IMR-90 (cell line): ENCODE measurements at regions not wholly inside any gene's neighbourhood (a gene's known extent, or its start where the extent isn't known, plus 50 kb on each side); places are given as distances from the start of the nearest gene placed in this dataset.

ENCODE experiments used
- ATAC-seq: fragments of 200-7000 bp; cut with Tn5 transposase; 2 replicates; pipeline ENCODE4 v1.9.1; 2020; ENCODE audit warnings: low read depth, mild to moderate bottlenecking, moderate library complexity
- BruUV-seq: library from RNA; stranded (reverse); fragments of 400-500 nt; replicated peaks from 2 replicates; lab custom pipeline; 2021; lab: Mats Ljungman, UMichigan
- CTCF ChIA-PET: fragments of 300-600 bp; formaldehyde crosslinking; extraction: SDS; loops from one replicate; lab custom pipeline; 2021; ENCODE audit warnings: antibody characterized with exemption; lab: Yijun Ruan, JAX
- POLR2A ChIA-PET: fragments of 300-600 bp; sonication (Branson Sonifier 250); formaldehyde crosslinking; loops from one replicate; lab custom pipeline; 2022; ENCODE audit warnings: antibody characterized with exemption; ENCODE audit not compliant: unreplicated experiment; lab: Charles Lee
- DNase-seq: peaks from one replicate; pipeline ENCODE4 v3.0.0; 2013
- H2AFZ ChIP-seq: replicated peaks from 2 replicates; pipeline ENCODE3; 2013; ENCODE audit warnings: low read length, mild to moderate bottlenecking; ENCODE audit not compliant: poor library complexity
- H2AK5ac ChIP-seq: 2 replicates; pipeline ENCODE4 v1.6.1; 2013; ENCODE audit warnings: low read depth, low read length, inconsistent platforms
- H2AK9ac ChIP-seq: replicated peaks from 2 replicates; pipeline ENCODE3; 2013; ENCODE audit warnings: mild to moderate bottlenecking, low read depth, low read length, moderate library complexity; ENCODE audit not compliant: poor library complexity
- H2BK120ac ChIP-seq: 2 replicates; pipeline ENCODE4 v1.6.1; 2013; ENCODE audit warnings: low read depth, low read length, inconsistent platforms
- H2BK15ac ChIP-seq: 3 replicates; pipeline ENCODE4 v1.6.1; 2013; ENCODE audit warnings: low read depth, low read length, inconsistent platforms
- H2BK20ac ChIP-seq: 2 replicates; pipeline ENCODE4 v1.6.1; 2013; ENCODE audit warnings: low read depth, mild to moderate bottlenecking, inconsistent platforms, low read length, moderate library complexity
- H2BK5ac ChIP-seq: 2 replicates; pipeline ENCODE4 v1.6.1; 2013; ENCODE audit warnings: mild to moderate bottlenecking, low read depth, low read length, inconsistent platforms; ENCODE audit not compliant: poor library complexity, severe bottlenecking
- H3K14ac ChIP-seq: replicated peaks from 2 replicates; pipeline ENCODE4 v1.6.1; 2013; ENCODE audit warnings: low read depth, low read length, inconsistent platforms
- H3K18ac ChIP-seq: 2 replicates; pipeline ENCODE4 v1.6.1; 2013; ENCODE audit warnings: low read depth, low read length, control low read depth
- H3K23ac ChIP-seq: 2 replicates; pipeline ENCODE4 v1.6.1; 2013; ENCODE audit warnings: low read depth, low read length, inconsistent platforms
- H3K27ac ChIP-seq: 2 replicates; pipeline ENCODE4 v1.5.1; 2013; ENCODE audit warnings: mild to moderate bottlenecking, control low read depth, low read length; ENCODE audit not compliant: insufficient read depth
- H3K27me3 ChIP-seq: 2 replicates; pipeline ENCODE4 v1.6.1; 2013; ENCODE audit warnings: low read length; ENCODE audit not compliant: control insufficient read depth, insufficient read depth
- H3K36me3 ChIP-seq: 2 replicates; pipeline ENCODE4 v1.6.1; 2013; ENCODE audit warnings: low read length, mixed read lengths; ENCODE audit not compliant: control insufficient read depth, insufficient read depth
- H3K4ac ChIP-seq: 2 replicates; pipeline ENCODE4 v1.6.1; 2013; ENCODE audit warnings: low read depth, low read length, inconsistent platforms
- H3K4me1 ChIP-seq: 2 replicates; pipeline ENCODE4 v1.6.1; 2013; ENCODE audit warnings: low read length, mixed read lengths; ENCODE audit not compliant: control insufficient read depth, insufficient read depth
- H3K4me2 ChIP-seq: 2 replicates; pipeline ENCODE4 v1.6.1; 2013; ENCODE audit warnings: low read depth, mild to moderate bottlenecking, control low read depth, low read length, moderate library complexity
- H3K4me3 ChIP-seq: 2 replicates; pipeline ENCODE4 v1.5.1; 2013; ENCODE audit warnings: low read depth, mild to moderate bottlenecking, control low read depth, low read length, moderate library complexity; ENCODE audit not compliant: insufficient read depth
- H3K56ac ChIP-seq: 2 replicates; pipeline ENCODE4 v1.6.1; 2013; ENCODE audit warnings: low read length, inconsistent platforms; ENCODE audit not compliant: insufficient read depth; ENCODE audit errors: extremely low read depth
- H3K79me1 ChIP-seq, 2 experiments: 2 replicates each; pipeline ENCODE4 v1.6.1; 2013; ENCODE audit warnings: low read length in 2 of 2, inconsistent platforms in 1 of 2, low read depth in 1 of 2
- H3K9ac ChIP-seq: 2 replicates; pipeline ENCODE4 v1.6.1; 2013; ENCODE audit warnings: low read depth, low read length, control low read depth
- H3K9me1 ChIP-seq: 2 replicates; pipeline ENCODE4 v1.6.1; 2013; ENCODE audit warnings: low read length, inconsistent platforms; ENCODE audit not compliant: insufficient read depth
- H3K9me3 ChIP-seq: 2 replicates; pipeline ENCODE4 v1.6.1; 2013; ENCODE audit warnings: low read length; ENCODE audit not compliant: control insufficient read depth, insufficient read depth
- H4K20me1 ChIP-seq: 2 replicates; pipeline ENCODE4 v1.6.1; 2013; ENCODE audit warnings: low read length, inconsistent platforms; ENCODE audit not compliant: insufficient read depth
- H4K5ac ChIP-seq: 2 replicates; pipeline ENCODE4 v1.6.1; 2013; ENCODE audit warnings: mild to moderate bottlenecking, low read depth, low read length, control low read depth
- H4K8ac ChIP-seq, 2 experiments: 2 replicates each; pipeline ENCODE4 v1.6.1; 2013; ENCODE audit warnings: low read depth in 2 of 2, low read length in 2 of 2, control low read depth in 1 of 2, inconsistent platforms in 1 of 2
- H4K91ac ChIP-seq: 2 replicates; pipeline ENCODE4 v1.6.1; 2013; ENCODE audit warnings: low read depth, low read length, inconsistent platforms; ENCODE audit not compliant: insufficient read depth
- MAFK ChIP-seq: IDR thresholded peaks from 2 replicates; pipeline ENCODE4 v1.6.1; 2012; ENCODE audit warnings: low read depth, low read length, improper control_type of control experiment
- POLR2A ChIP-seq: IDR thresholded peaks from 2 replicates; pipeline ENCODE4 v1.6.1; 2012; ENCODE audit warnings: mild to moderate bottlenecking, low read depth, low read length
- WGBS, 2 experiments: methylation state at CpG; one replicate each; pipeline versions ENCODE4 v1.1.5 to v1.1.7; 2013; ENCODE audit warnings: missing lambda C conversion rate in 2 of 2; ENCODE audit not compliant: insufficient read length in 1 of 2; ENCODE audit errors: extremely low coverage in 2 of 2; 5-methylcytosine and 5-hydroxymethylcytosine counted together
- dilution Hi-C: fragments of 300-500 bp; cut with HindIII; formaldehyde crosslinking; loops from one replicate; pipeline ENCODE4 v1.14.3; 2018; ENCODE audit warnings: low sequenced_read_pairs; ENCODE audit not compliant: unreplicated experiment
- in situ Hi-C: fragments of 300-500 bp; cut with MboI; formaldehyde crosslinking; loops from 3 replicates; pipeline ENCODE4 v1.14.3; 2019; ENCODE audit warnings: low sequenced_read_pairs, inconsistent platforms, mixed read lengths
- intact Hi-C: fragments of 100-400 bp; cut with micrococcal nuclease; formaldehyde crosslinking; loops from 2 replicates; pipeline ENCODE4 v1.10.0; 2022

GRCh38 chr2:147488472-147488871, 356.4 kb upstream of the ACVR2A start:
- no peak overlapping the region for H3K4ac ChIP-seq
- ChIA-PET CTCF (no interaction called here), POLR2A (no interaction called here)
- H2AK5ac ChIP-seq: no peak overlapping the region
- DNase-seq (no peak), ATAC-seq (no peak)
- in situ Hi-C loops: no loop called here
- no peak overlapping the region for H3K23ac ChIP-seq
- no peak overlapping the region for H2AFZ ChIP-seq
- H3K4me1 ChIP-seq: no peaks in the 10 kb centered on the region
- no peaks in the 10 kb centered on the region for H3K27me3 ChIP-seq
- no peaks in the 10 kb centered on the region for H3K9me1 ChIP-seq
- H3K36me3 ChIP-seq: no peaks in the 10 kb centered on the region
- dilution Hi-C loops: no loop called here
- TF ChIP-seq MAFK: no peak
- no peak for TF ChIP-seq POLR2A
- H4K5ac ChIP-seq: no peak overlapping the region
- BruUV-seq: no TSS peak
- no peak overlapping the region for H4K8ac ChIP-seq
- no peak overlapping the region for H3K14ac ChIP-seq
- no peak overlapping the region for H3K4me2 ChIP-seq
- no peak overlapping the region for H3K18ac ChIP-seq
- no peak overlapping the region for H3K9ac ChIP-seq
- H3K27ac ChIP-seq: no peak overlapping the region
- H4K91ac ChIP-seq: no peak overlapping the region
- H4K20me1 ChIP-seq: no peaks in the 10 kb centered on the region
- WGBS, 2 experiments: no CpG with 5 or more reads among the region's 3 CpGs
- H3K79me1 ChIP-seq: no peaks in the 10 kb centered on the region
- no peak overlapping the region for H2AK9ac ChIP-seq
- H2BK5ac ChIP-seq: no peak overlapping the region
- no peak overlapping the region for H3K4me3 ChIP-seq
- H2BK15ac ChIP-seq: no peak overlapping the region
- intact Hi-C loops: no loop called here
- no peak overlapping the region for H3K56ac ChIP-seq
- H2BK120ac ChIP-seq: no peak overlapping the region
- H2BK20ac ChIP-seq: no peak overlapping the region
- no peaks in the 10 kb centered on the region for H3K9me3 ChIP-seq
